ENCODE measurements at regions not wholly inside any gene's neighbourhood (a gene's known extent, or its start where the extent isn't known, plus 50 kb on each side); places are given as distances from the start of the nearest gene placed in this dataset.

DNA sequence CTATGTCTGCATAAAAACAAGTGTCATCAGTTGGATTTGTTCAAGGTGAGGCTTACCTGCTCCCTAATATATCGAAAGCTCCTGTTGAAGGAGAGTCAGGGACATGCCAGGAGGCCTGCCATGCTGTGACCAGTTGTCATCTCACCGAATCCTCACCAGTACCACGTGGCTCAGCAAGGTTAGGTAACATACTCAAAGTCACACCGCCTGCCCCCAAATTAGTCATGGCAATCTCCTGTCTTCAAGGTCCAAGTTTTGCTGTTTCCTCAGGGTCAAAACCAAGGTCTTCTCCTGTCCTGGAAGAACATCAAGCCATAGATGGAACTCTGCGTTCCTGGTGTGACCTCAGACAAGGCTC lies 67.8 kb downstream of the IGLL1 start:
- Histone ChIP-seq H3K56ac (ENCODE audit: extremely low read depth, insufficient read depth, low read length) (no peak overlapping the region), H3K18ac (ENCODE audit: low read depth, low read length) (no peak overlapping the region), H3K79me1 (ENCODE audit: low read depth in 1 of 2, low read length in 2 of 2) (no peaks in the 10 kb centered on the region), H2BK5ac (ENCODE audit: low read depth, low read length, poor library complexity, severe bottlenecking) (no peak overlapping the region), H3K9ac (ENCODE audit: low read depth, low read length) (no peak overlapping the region), H3K9me1 (ENCODE audit: insufficient read depth, low read length) (no peaks in the 10 kb centered on the region), H4K91ac (ENCODE audit: insufficient read depth, low read depth, low read length) (no peak overlapping the region), H2AFZ (replicated peaks; ENCODE audit: low read length, poor library complexity) (no peak overlapping the region), H4K8ac (ENCODE audit: low read depth in 2 of 2, low read length in 2 of 2) (no peak overlapping the region), H2AK9ac (replicated peaks; ENCODE audit: low read depth, low read length, poor library complexity) (no peak overlapping the region), H3K4ac (ENCODE audit: low read depth, low read length) (no peak overlapping the region), H3K4me1 (ENCODE audit: control insufficient read depth, insufficient read depth, low read length) (no peaks in the 10 kb centered on the region), H2AK5ac (ENCODE audit: low read depth, low read length) (no peak overlapping the region), H4K5ac (ENCODE audit: low read depth, low read length) (no peak overlapping the region), H3K4me2 (ENCODE audit: low read depth, low read length) (no peak overlapping the region), H2BK15ac (ENCODE audit: low read depth, low read length) (no peak overlapping the region), H2BK20ac (ENCODE audit: low read depth, low read length) (no peak overlapping the region), H3K27me3 (ENCODE audit: control insufficient read depth, insufficient read depth, low read length) (no peaks in the 10 kb centered on the region; the same call in 1 of the 2 replicates), H3K14ac (replicated peaks; ENCODE audit: low read depth, low read length) (no peak overlapping the region), H2BK120ac (ENCODE audit: low read depth, low read length) (no peak overlapping the region), H3K36me3 (ENCODE audit: control insufficient read depth, insufficient read depth, low read length) (no peaks in the 10 kb centered on the region), H3K4me3 (ENCODE audit: insufficient read depth, low read depth, low read length) (no peak overlapping the region), H3K9me3 (ENCODE audit: control insufficient read depth, insufficient read depth, low read length) (no peaks in the 10 kb centered on the region), H4K20me1 (ENCODE audit: insufficient read depth, low read length) (no peaks in the 10 kb centered on the region), H3K27ac (ENCODE audit: insufficient read depth, low read length) (no peak overlapping the region), H3K23ac (ENCODE audit: low read depth, low read length) (no peak overlapping the region)
- in situ Hi-C loops (cut with MboI; ENCODE audit: low sequenced_read_pairs) (no loop called here), intact Hi-C loops (cut with micrococcal nuclease) (no loop called here), dilution Hi-C loops (cut with HindIII; ENCODE audit: low sequenced_read_pairs, unreplicated experiment) (no loop called here)
- no peak for ATAC-seq (ENCODE audit: low read depth)
- no peak for TF ChIP-seq CTCF (conservative IDR thresholded peaks at IDR 0.05; ENCODE audit: low read depth, low read length)
- TF ChIP-seq MAFK (IDR thresholded peaks at IDR 0.05; ENCODE audit: low read depth, low read length) = no peak
- TF ChIP-seq, protein P1, sequence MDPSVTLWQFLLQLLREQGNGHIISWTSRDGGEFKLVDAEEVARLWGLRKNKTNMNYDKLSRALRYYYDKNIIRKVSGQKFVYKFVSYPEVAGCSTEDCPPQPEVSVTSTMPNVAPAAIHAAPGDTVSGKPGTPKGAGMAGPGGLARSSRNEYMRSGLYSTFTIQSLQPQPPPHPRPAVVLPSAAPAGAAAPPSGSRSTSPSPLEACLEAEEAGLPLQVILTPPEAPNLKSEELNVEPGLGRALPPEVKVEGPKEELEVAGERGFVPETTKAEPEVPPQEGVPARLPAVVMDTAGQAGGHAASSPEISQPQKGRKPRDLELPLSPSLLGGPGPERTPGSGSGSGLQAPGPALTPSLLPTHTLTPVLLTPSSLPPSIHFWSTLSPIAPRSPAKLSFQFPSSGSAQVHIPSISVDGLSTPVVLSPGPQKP (IDR thresholded peaks at IDR 0.05; ENCODE audit: borderline replicate concordance, low read depth, low read length) = no peak
- TF ChIP-seq MAZ (IDR thresholded peaks at IDR 0.05; ENCODE audit: borderline replicate concordance, low read depth, low read length) = no peak
- TF ChIP-seq MXI1 (IDR thresholded peaks at IDR 0.05; ENCODE audit: borderline replicate concordance, low read depth, low read length) = no peak
- no peak for TF ChIP-seq SMC3 (IDR thresholded peaks at IDR 0.05; ENCODE audit: low read depth, low read length)
- TF ChIP-seq NFE2L2 (IDR thresholded peaks at IDR 0.05; ENCODE audit: low read depth, low read length) = no peak
- no peak for TF ChIP-seq POLR2A (IDR thresholded peaks at IDR 0.05; ENCODE audit: low read depth, low read length)
- no peak for TF ChIP-seq CHD1 (IDR thresholded peaks at IDR 0.05; ENCODE audit: low read depth, low read length)
- no peak for TF ChIP-seq CEBPB (IDR thresholded peaks at IDR 0.05; ENCODE audit: low read depth, low read length)
- TF ChIP-seq, protein P2, sequence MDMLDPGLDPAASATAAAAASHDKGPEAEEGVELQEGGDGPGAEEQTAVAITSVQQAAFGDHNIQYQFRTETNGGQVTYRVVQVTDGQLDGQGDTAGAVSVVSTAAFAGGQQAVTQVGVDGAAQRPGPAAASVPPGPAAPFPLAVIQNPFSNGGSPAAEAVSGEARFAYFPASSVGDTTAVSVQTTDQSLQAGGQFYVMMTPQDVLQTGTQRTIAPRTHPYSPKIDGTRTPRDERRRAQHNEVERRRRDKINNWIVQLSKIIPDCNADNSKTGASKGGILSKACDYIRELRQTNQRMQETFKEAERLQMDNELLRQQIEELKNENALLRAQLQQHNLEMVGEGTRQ (IDR thresholded peaks at IDR 0.05; ENCODE audit: low read depth, low read length) = no peak
- TF ChIP-seq FOS (IDR thresholded peaks at IDR 0.05; ENCODE audit: low read depth, low read length) = no peak
- no peak for TF ChIP-seq RFX5 (IDR thresholded peaks at IDR 0.05; ENCODE audit: low read depth, low read length)
- WGBS, 2 experiments (ENCODE audit: extremely low coverage in 2 of 2, insufficient read length in 1 of 2) = 85% methylated on average over 3 of the region's 5 CpGs; no CpG with 5 or more reads in 1 of the 2 experiments
- no peak for DNase-seq
- CTCF ChIA-PET = no interaction called here
- no TSS peak for BruUV-seq (replicated peaks)
- POLR2A ChIA-PET (ENCODE audit: unreplicated experiment) = no interaction called here

Data from IMR-90 (cell line).